GM12872 (cell line): ENCODE measurements at regions not wholly inside any gene's neighbourhood (a gene's known extent, or its start where the extent isn't known, plus 50 kb on each side); places are given as distances from the start of the nearest gene placed in this dataset.

Experiments
- TF ChIP-seq, protein P1 (sequence below): IDR thresholded peaks from 3 replicates; pipeline ENCODE4 v1.5.1; 2011; ENCODE audit warnings: low read depth, mild to moderate bottlenecking, low read length, moderate library complexity; ENCODE audit not compliant: insufficient read depth

DNA sequence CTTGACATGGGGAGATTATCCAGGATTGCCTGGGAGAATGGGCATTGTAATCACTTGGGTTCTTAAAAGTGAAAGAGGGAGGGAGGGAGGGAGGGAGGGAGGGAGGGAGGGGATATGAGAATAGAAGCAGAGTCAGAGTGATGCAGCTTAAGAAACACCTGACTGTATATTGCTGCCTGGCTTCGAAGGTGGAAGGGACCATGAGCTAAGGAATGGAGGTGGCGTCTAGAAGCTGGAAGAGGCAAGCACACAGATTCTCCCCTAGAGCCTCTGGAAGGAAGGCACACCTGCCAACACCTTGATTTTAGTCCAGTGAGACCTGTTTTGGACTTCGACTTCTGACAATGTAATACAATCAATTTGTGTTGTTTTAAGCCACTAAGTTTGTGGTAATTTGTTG is 78.4 kb downstream of the PRL start:
- TF ChIP-seq, protein P1, sequence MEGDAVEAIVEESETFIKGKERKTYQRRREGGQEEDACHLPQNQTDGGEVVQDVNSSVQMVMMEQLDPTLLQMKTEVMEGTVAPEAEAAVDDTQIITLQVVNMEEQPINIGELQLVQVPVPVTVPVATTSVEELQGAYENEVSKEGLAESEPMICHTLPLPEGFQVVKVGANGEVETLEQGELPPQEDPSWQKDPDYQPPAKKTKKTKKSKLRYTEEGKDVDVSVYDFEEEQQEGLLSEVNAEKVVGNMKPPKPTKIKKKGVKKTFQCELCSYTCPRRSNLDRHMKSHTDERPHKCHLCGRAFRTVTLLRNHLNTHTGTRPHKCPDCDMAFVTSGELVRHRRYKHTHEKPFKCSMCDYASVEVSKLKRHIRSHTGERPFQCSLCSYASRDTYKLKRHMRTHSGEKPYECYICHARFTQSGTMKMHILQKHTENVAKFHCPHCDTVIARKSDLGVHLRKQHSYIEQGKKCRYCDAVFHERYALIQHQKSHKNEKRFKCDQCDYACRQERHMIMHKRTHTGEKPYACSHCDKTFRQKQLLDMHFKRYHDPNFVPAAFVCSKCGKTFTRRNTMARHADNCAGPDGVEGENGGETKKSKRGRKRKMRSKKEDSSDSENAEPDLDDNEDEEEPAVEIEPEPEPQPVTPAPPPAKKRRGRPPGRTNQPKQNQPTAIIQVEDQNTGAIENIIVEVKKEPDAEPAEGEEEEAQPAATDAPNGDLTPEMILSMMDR, result no peak

DNA sequence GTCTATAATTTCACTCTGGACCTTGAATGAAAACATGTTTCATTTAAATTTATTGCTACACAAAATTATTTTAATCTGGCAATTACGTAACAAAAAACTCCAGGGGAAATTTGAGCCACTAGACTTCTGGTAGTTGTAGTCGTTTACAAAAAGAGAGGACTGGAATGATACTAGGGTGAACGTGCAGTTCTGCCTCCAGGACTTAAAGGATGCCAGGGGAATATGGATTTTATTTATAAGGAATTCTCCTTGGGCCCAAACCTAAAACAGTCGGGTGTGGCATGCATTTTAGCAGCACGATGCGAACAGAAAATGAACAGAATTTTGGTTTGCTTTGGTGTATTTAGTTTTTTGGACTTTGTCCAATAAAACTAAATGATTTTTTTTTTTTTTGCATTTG is 76.9 kb downstream of the PRL start:
- TF ChIP-seq, protein P1, result no peak

DNA sequence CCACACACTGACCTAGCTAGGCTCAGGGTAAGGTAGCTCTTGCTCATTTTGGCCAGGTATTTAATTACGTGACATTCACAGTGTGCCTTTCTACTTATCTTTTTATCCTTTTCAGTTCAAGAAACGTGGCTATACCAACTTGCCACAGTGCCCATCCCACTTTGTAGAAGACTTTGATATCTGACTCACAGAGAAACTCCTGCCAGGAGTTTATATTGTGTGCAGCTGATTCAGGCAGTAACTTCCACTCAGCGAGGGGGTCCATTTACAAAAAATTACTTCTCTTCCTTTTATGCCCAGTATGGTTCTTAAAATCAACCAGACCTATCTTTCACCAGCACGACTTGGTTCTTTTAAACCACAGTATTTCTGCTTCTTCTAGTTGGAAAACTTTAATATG is 75.6 kb downstream of the PRL start:
- TF ChIP-seq, protein P1, result no peak

DNA sequence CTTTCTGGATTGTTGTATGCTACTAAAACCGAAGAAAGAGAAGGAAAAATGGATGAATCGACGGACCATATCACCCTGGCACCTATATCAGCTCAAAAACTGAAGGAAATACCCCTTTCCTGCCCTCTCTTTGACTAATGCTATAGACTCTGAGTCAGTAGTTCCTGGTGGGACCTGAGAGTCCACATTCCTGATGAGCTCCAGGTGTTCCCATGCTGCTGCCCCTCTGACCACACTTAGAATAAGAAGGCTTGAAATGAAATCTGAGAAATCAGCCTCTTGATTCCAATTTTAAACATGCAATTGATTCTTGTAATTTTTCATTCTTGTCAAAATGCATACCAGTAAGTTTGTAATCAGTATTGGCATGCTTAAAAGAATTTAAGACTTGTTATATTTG is 75.2 kb downstream of the PRL start:
- TF ChIP-seq, protein P1, result no peak

DNA sequence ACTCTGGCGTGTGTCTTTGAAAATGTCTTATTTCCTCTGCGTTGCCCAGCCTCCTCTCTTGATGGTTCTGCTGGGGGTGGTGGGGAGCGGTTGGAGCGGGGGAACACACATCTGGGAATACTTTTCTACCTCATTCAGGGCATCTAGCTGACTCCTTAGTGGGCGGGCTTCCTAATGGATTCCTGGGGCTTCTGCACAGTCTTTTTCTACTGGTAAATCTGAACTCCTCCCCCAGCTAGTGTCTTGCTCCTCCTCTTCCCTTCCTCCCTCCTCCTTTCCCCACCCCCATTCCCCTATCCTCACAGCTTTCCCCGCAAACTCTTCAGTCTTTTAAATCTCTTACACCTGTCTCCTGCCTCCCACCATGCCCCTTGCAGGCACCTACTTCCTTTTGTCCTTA is 74.4 kb downstream of the PRL start:
- TF ChIP-seq, protein P1, result no peak

DNA sequence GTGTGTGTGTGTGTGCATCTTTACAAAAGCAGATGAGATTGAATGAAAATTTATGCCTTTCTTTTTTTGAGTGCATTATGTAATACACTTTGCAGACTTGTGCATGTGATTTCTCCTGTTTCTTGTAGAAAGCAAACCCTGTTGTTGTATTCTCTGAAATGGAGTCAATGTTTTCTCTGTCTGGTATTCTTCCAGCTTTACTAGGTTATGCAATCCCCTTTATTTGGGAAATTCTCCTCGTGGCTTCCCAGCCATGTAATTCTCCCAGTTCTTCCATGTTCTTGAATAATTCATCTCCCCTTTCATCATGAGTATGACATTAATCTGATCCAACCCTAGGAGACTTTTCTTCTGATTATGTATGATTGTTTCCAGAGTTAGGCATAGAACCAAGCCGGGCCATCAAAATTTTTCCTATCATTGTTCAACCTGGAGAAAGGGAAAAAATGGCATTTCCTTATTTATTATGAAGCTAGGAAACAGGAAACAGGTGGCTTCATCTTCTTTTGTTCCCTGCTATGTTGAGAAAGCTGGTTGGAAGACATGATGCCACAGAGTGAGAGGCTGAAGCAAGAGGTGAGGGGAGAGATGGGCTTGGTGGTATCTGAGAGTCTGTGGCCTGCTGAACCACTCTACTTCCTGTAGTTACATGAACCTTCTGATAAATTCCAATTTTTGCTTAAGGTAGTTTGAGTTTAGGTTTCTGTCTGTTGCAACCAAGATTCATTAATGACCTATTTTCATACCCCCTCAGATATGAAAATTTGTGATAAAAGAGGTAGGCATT is 68.8 kb downstream of the PRL start:
- TF ChIP-seq, protein P1, result no peak

DNA sequence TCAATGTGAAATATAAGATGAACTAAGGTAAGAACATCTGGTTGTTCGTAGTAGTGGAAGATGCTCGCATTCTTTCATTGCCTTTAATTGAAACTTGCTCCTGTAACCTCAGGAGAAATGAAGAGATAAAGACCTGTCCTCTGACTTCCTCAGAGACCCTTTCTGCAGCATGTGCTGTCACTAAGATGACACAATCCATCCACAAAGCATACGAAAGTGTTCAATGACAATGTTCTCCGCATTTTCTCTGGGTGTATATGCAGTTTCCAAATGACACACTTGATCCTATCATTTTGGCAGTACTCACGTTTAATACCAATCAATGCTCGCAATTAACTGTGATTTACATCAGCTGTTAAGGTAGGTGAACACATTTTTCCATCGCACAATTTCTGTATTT is 65.8 kb downstream of the PRL start:
- TF ChIP-seq, protein P1, result no peak
